Cardiac septum (tissue), 1 donor: ENCODE measurements at regions not wholly inside any gene's neighbourhood (a gene's known extent, or its start where the extent isn't known, plus 50 kb on each side); places are given as distances from the start of the nearest gene placed in this dataset.
A peak's percentile ranks its signal among the peaks of the same experiment; 100 is the strongest.

Source experiments
- DNase-seq: peaks from one replicate; pipeline ENCODE4 v3.0.0-alpha.2; 2020; ENCODE audit warnings: low spot score
- intact Hi-C: fragments of 100-400 bp; cut with DNase I; formaldehyde crosslinking; loops from one replicate; pipeline ENCODE4 v1.14.0; 2022
- donor health status: DM: no; HTN: no; CAD: no.

DNA sequence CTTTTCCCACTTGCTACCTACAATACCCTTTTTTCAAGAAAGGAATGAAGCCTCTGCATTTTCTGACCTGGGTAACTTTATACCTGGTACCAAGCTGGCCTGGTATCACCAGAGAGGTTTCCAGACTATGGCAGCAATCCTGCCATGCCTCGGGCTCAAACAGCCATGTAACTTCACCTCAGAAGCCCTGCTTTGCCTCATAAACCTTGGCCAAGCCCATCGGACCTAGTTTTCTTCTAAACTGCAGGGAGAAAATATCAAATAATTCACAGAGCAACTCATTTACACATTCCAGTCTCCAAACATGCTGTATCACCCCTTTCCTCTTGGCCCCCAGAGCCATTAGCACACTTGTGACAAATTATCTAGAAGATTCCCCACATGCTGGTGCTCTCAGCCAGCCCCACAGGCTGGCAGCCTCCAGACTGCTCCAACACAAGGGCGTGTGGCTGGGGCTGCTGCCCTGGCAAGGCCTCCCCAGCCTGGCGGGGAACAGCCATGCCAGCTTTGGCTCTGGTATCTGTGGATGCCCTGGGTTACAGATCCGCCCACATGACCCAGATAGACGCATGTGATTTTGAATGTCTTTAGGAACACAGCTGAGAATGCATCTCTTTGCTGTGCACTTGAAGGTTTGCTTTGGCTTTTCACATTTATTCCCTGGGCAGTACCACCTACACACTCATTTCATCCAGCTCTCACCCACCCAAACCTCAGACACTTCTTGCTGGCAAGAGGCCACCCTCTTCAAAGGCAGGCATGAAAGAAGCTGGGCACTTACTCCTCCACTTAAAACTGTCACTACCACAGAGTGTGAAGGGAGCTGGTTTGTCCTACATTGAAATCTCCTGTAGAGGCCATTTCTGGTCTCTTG, 70.0 kb upstream of the BCAR3 start:
- intact Hi-C loops = loop anchor here (2.0 kb wide), 1 partner anchor 29 kb away; no protein-coding TSS in a partner anchor
- DNase-seq = peak; percentile 82

DNA sequence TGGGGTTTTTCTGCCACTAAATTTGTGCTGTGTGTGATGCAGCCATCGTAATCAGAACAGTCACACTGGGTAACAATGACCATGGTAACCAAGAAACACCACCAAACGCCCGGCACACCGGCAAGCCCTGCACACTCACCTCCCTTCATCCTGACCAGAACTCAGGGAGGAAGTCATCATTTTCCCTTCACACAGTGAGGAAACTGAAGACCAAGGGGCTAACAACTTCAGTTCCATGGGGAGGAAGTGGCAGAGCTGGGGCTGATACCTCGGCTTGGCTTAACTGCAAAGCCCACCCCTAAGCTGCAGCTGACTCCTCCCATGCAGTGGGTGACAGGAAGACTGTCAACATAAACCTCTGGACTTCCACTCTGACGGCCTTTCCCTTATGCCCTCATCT, 69.3 kb upstream of the BCAR3 start:
- intact Hi-C loops = loop anchor here (2.0 kb wide), 1 partner anchor 28 kb away; no protein-coding TSS in a partner anchor
- no peak for DNase-seq

DNA sequence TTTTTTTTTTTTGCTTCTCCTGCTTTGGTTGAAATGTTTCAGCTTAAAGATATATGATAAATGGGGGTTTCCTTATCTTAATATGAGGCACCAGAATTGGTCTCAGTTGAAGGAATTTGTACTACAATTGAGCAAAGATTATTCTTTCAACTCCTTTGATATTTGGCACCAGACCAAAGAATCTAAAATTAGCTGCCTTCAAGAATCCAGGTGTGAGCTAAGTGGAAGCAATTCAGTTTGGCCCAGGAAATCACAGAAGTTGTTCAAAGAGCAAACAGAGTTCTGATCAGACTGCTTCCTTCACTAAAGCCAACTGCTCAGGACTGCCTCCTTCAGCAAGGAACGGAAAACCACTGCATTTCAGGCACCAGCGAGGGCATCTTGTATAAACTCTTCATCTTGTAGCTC, 68.3 kb upstream of the BCAR3 start:
- intact Hi-C loops = loop anchor here (2.0 kb wide), 1 partner anchor 27 kb away; no protein-coding TSS in a partner anchor
- DNase-seq = no peak

- DNase-seq = no peak
- intact Hi-C loops = no loop called here
Observed at GRCh38 chr1:93749487-93749886, 67.8 kb upstream of the BCAR3 start.

DNA sequence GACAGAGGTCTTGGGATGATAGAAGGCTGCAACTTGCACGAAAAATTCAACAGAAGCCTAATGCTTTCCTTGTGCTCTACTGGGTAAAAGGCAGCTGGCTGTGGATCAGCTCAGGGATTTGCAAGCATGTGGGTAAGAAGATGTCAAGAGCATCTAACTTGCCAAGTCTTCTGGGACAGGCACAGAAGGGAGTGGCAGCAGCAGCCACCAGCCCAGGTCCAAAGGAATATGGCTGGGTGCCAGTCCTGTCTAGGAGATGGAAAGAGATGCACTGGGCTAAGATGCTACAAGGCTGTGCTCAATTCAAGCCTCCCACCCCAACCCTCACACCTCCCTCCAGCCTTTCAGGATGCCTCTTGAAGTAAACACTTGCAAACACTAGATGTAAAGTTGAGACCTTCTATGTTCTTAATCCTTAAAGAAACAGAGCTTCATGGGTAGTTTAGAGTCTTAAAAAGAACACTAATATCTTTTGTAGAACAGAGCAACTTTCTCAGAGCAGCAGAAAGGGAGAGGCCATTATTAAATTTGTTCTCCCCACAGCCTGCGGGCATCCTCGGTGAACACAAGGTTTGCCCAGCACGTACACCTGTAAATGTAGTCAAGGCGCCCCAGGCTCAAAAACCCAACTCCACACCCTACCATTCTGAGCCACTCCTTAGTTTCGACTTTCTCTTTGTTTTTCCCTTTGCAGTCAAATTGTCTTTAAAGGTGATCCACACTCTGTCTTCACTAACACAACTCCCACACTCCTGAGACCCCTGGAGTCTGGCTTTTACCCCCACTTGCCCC, 64.6 kb upstream of the BCAR3 start:
- DNase-seq = no peak
- intact Hi-C loops = no loop called here

DNA sequence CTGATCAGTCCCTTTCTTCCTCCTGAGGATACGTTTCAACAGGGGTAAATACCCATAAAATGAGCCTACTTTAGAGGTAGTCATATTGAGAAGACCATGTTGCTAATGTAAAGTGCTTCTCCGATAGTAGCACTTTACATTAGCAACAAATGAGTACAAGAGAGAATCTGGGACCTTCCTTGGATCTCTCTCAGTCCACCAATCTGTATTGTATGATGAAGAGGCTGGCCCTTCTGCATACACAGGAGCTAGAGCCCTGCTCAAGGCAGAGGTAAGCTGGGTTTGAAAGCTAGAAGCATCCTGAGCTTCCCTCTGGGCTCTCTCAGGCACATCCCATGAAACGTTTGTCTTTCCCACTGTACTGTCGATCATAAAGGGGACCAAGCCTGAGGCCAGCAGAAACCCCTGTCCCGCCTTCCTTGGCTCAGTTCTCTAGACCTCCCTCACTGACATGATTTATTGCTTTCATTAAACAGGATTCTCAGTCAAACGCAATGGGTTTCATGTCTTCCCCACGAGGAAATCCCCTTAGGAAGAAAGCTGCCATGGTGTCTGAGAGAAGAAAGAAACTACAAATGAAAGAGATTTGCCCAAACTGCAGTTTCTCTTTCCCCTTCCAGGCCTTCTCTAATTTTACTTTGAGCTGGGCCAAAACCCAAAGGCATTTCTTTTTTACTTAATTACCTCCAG, 62.8 kb upstream of the BCAR3 start:
- no peak for DNase-seq
- intact Hi-C loops = no loop called here

- no peak for DNase-seq
- intact Hi-C loops = no loop called here
Observed at GRCh38 chr1:93743465-93743864, 61.8 kb upstream of the BCAR3 start.

DNA sequence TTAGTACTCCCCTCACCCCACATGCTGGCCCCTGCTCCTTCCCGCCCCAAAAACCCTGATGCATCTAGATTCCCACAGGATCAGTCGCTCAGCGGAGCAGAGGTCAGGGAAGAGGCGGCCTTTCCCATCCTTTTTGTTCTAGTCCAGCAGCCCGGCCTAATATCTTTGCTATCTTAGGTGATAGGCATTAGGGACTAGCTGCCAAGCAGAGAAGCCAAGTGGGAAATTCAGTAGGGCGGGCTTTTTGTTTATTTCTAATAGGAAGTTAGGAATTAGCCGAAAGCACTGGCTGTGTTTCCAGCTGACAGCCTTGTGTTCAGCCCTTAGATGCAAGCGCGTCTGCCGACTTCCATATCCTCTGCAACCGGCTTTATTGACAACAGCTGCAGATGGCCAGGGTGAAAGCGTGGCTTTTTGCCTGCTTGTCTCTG, 59.0 kb upstream of the BCAR3 start:
- DNase-seq = no peak
- intact Hi-C loops = no loop called here

- DNase-seq = no peak
- intact Hi-C loops = no loop called here
Observed at GRCh38 chr1:93740157-93740556, 58.5 kb upstream of the BCAR3 start.

- DNase-seq = no peak
- intact Hi-C loops = no loop called here
Observed at GRCh38 chr1:93739472-93739871, 57.8 kb upstream of the BCAR3 start.

- no peak for DNase-seq
- intact Hi-C loops = no loop called here
Observed at GRCh38 chr1:93738926-93739325, 57.3 kb upstream of the BCAR3 start.

DNA sequence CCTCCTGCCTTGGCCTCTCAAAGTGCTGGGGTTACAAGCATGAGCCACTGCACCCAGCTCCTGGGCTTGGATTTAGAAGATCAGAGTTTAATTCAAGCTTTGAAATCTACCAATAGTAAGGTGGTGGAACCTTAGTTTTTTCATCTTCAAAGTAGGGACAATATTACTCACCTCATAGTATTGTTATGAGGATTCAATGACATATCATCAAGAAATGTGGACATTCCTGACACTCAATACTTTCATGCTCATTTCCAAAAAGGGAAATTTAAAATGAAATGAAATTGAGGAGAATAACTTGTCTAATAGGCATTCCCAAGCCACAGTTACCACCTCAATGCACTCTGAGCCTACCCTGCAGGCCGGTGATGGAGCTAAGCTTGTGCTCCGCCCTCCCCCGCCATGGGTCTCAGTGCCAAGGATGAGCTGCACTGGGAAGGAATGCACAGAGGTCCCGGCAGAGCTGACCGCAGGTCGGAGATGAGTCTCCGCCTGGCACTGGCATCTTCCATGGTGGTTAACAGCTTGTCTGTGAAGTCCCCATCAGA, 56.5 kb upstream of the BCAR3 start:
- DNase-seq = no peak
- intact Hi-C loops = no loop called here

DNA sequence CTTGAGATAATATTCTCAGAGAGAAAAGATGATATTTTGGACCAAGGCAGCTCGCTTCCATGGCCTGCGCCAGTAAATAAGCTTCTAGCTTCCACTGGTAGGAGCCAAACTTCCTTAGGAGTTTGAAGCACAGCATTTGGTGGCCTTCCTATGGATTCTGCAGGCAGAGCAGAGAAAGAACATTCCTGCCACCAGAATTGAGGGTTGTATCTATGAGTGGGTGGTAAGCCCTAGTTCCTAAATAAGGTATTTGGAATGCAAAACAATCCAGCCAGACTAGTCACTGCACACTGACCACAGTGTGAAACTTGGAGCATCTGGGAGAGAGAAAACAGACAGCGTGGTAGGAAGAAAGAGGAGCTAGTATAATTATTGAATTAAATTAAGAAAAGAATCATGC, 54.1 kb upstream of the BCAR3 start:
- intact Hi-C loops = no loop called here
- no peak for DNase-seq

DNA sequence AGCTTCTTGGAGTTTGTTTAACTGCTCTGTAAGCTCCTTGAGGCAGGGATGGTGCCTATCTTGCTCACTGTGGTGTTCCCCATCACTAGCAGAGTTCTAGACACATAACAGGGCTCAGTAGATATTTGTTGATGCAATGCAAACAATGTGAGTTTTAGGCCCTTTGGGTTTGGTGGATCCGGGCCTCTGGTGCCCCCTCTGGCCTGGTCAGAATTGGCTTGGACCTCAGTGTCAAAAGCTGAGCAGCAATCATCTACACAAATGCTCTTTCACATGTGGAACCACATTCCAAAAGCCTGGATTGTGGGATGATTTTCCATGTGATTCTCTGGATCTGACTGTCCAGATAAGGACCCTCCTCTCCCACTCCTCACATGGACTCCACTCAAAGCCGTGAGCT, 53.4 kb upstream of the BCAR3 start:
- intact Hi-C loops = no loop called here
- no peak for DNase-seq

GRCh38 chr1:93733340-93733739, 51.7 kb upstream of the BCAR3 start:
- intact Hi-C loops = no loop called here

GRCh38 chr1:93732514-93732913, 50.9 kb upstream of the BCAR3 start:
- DNase-seq = no peak
- intact Hi-C loops = no loop called here

More at GRCh38 chr1:93733340-93733739, 51.7 kb upstream of the BCAR3 start:
- DNase-seq = no peak
